Esophagus squamous epithelium (tissue), 5 donors: ENCODE measurements at regions not wholly inside any gene's neighbourhood (a gene's known extent, or its start where the extent isn't known, plus 50 kb on each side); places are given as distances from the start of the nearest gene placed in this dataset.
A peak's percentile ranks its signal among the peaks of the same experiment; 100 is the strongest.

Source experiments
- DNase-seq: peaks from one replicate; lab custom pipeline; 2025; lab: John Stamatoyannopoulos, UW
- H3K27ac ChIP-seq, 4 donors: fragments of 200-600 bp; sonication (generic); one replicate each; pipeline ENCODE4 v1.5.1; 2016 to 2019; ENCODE audit warnings: mild to moderate bottlenecking in 1 of 4
- H3K27me3 ChIP-seq, 4 donors: fragments of 200-600 bp; sonication (generic); 1 replicate in 3 of 4; 2 replicates in 1 of 4; pipeline versions ENCODE4 v1.5.1 to v1.6.0; 2017 to 2021; ENCODE audit warnings: antibody characterized with exemption in 1 of 4
- H3K36me3 ChIP-seq, 3 donors: fragments of 200-600 bp; sonication (generic); one replicate each; pipeline ENCODE4 v1.5.1; 2016 to 2019
- H3K4me1 ChIP-seq, 3 donors: fragments of 200-600 bp; sonication (generic); one replicate each; pipeline ENCODE4 v1.5.1; 2017 to 2019
- H3K4me3 ChIP-seq, 4 donors: fragments of 200-600 bp; sonication (generic); 1 replicate in 3 of 4; 2 replicates in 1 of 4; pipeline ENCODE4 v1.5.1; 2016 to 2019; ENCODE audit warnings: mild to moderate bottlenecking in 2 of 4, moderate library complexity in 1 of 4
- H3K9me3 ChIP-seq, 3 donors: fragments of 200-600 bp; sonication (generic); one replicate each; pipeline ENCODE4 v1.5.1; 2016 to 2019
- CTCF ChIP-seq, 6 experiments: fragments of 450-650 bp in 4 of 6; fragments of 200-600 bp in 2 of 6; sonication (generic) in 2 of 6; IDR thresholded peaks; one replicate each; pipeline ENCODE4 v1.5.1; 2016 to 2019; ENCODE audit warnings: antibody characterized with exemption in 6 of 6, mild to moderate bottlenecking in 4 of 6, moderate library complexity in 4 of 6
- POLR2A ChIP-seq, 4 donors: fragments of 450-650 bp; IDR thresholded peaks; one replicate each; pipeline ENCODE4 v1.6.1; 2017; ENCODE audit warnings: antibody characterized with exemption in 4 of 4, mild to moderate bottlenecking in 4 of 4, moderate library complexity in 3 of 4
- WGBS, 2 donors: methylation state at CpG; one replicate each; pipeline ENCODE4 v1.1.5; 2018; 5-methylcytosine and 5-hydroxymethylcytosine counted together
- intact Hi-C: fragments of 100-400 bp; cut with DNase I; formaldehyde crosslinking; loops from one replicate; pipeline ENCODE4 v1.15.0; 2022
- donor health status: DM: yes; HTN: yes; CAD: no.

GRCh38 chr9:111102793-111103464 lies 64.7 kb upstream of the LPAR1 start:
- WGBS, 2 donors: 68 to 76% methylated on average over 4 of the region's 4 CpGs
- TF ChIP-seq POLR2A (IDR thresholded peaks at IDR 0.05): no peak
- no peak for TF ChIP-seq CTCF (IDR thresholded peaks at IDR 0.05)
- Histone ChIP-seq H3K27me3 (no peaks in the 10 kb centered on the region), H3K9me3 (no peaks in the 10 kb centered on the region), H3K4me1 (no peaks in the 10 kb centered on the region), H3K36me3 (no peaks in the 10 kb centered on the region), H3K27ac (peak overlapping the region in 1 of 4 donors; percentile 50), H3K4me3 (no peak overlapping the region)
- intact Hi-C loops: no loop called here
- DNase-seq: no peak

- TF ChIP-seq CTCF (IDR thresholded peaks at IDR 0.05): no peak
- TF ChIP-seq POLR2A (IDR thresholded peaks at IDR 0.05): no peak
- Histone ChIP-seq H3K4me1 (peaks cover 0 to 7% (median 0%) of the 10 kb centered on the region in 3 donors), H3K27ac (no peak overlapping the region), H3K4me3 (no peak overlapping the region), H3K27me3 (no peaks in the 10 kb centered on the region), H3K9me3 (no peaks in the 10 kb centered on the region), H3K36me3 (no peaks in the 10 kb centered on the region)
- intact Hi-C loops: no loop called here
- no peak for DNase-seq
- 61 to 70% methylated on average over 8 to 9 of the region's 9 CpGs for WGBS, 2 donors
Measured at GRCh38 chr9:111099199-111100008, 61.1 kb upstream of the LPAR1 start.

GRCh38 chr9:111098093-111098492 lies 59.8 kb upstream of the LPAR1 start:
- Histone ChIP-seq H3K27ac (no peak overlapping the region), H3K36me3 (no peaks in the 10 kb centered on the region), H3K4me3 (no peak overlapping the region), H3K4me1 (peaks cover 0 to 11% (median 0%) of the 10 kb centered on the region in 3 donors), H3K9me3 (no peaks in the 10 kb centered on the region), H3K27me3 (no peaks in the 10 kb centered on the region)
- TF ChIP-seq POLR2A (IDR thresholded peaks at IDR 0.05) (no peak), CTCF (IDR thresholded peaks at IDR 0.05) (no peak)
- intact Hi-C loops: no loop called here
- DNase-seq: no peak
- 74 to 77% methylated on average over 4 of the region's 4 CpGs for WGBS, 2 donors

GRCh38 chr9:111096051-111096450 lies 57.8 kb upstream of the LPAR1 start:
- Histone ChIP-seq H3K36me3 (no peaks in the 10 kb centered on the region), H3K27me3 (no peaks in the 10 kb centered on the region), H3K4me1 (peaks cover 0 to 11% (median 0%) of the 10 kb centered on the region in 3 donors), H3K4me3 (no peak overlapping the region), H3K9me3 (no peaks in the 10 kb centered on the region), H3K27ac (no peak overlapping the region)
- no peak for TF ChIP-seq POLR2A (IDR thresholded peaks at IDR 0.05)
- TF ChIP-seq CTCF (IDR thresholded peaks at IDR 0.05): no peak
- 78 to 79% methylated on average over 3 of the region's 3 CpGs for WGBS, 2 donors
- no peak for DNase-seq
- intact Hi-C loops: no loop called here

GRCh38 chr9:111095441-111095840 lies 57.2 kb upstream of the LPAR1 start:
- peaks cover 0 to 11% (median 0%) of the 10 kb centered on the region in 3 donors for H3K4me1 ChIP-seq
- H3K36me3 ChIP-seq: no peaks in the 10 kb centered on the region
- peak overlapping the region in 1 of 4 donors; percentile 58 for H3K27ac ChIP-seq
- WGBS, 2 donors: 43 to 63% methylated on average over 4 of the region's 4 CpGs
- H3K9me3 ChIP-seq: no peaks in the 10 kb centered on the region
- intact Hi-C loops: no loop called here
- no peak for DNase-seq
- H3K27me3 ChIP-seq: no peaks in the 10 kb centered on the region
- TF ChIP-seq POLR2A (IDR thresholded peaks at IDR 0.05) (no peak), CTCF (IDR thresholded peaks at IDR 0.05) (no peak)
- H3K4me3 ChIP-seq: no peak overlapping the region
